ENCODE measurements at regions not wholly inside any gene's neighbourhood (a gene's known extent, or its start where the extent isn't known, plus 50 kb on each side); places are given as distances from the start of the nearest gene placed in this dataset.

DNA sequence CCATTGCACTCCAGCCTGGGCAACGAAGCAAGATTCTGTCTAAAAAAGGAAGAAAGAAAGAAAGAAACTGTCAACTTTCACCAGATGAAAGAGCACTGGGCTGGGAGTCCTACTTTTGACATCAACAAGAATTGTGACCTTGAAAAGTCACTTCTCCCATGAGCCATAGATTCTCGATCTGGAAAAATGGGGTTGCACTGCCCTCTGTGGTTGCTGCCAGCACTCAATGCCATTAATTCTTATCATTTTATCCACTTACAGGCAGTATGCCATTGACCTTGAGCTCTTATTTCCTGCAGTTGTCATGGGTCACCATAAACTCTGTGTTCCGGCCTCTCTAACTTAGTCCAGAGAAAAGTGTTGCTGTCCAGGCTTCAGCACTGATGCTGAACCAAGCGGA, 137.2 kb downstream of the NOC3L start:
- TF ChIP-seq POLR2A (IDR thresholded peaks at IDR 0.05) (no peak), CTCF (IDR thresholded peaks at IDR 0.05) (no peak)

Data from vagina (tissue), 2 donors.